ENCODE measurements at regions not wholly inside any gene's neighbourhood (a gene's known extent, or its start where the extent isn't known, plus 50 kb on each side); places are given as distances from the start of the nearest gene placed in this dataset.

- no peak overlapping the region for H3K4me3 Mint-ChIP-seq
- H3K36me3 Mint-ChIP-seq (ENCODE audit: low read depth) = no peaks in the 10 kb centered on the region
- H3K27me3 Mint-ChIP-seq = no peaks in the 10 kb centered on the region
- no peak overlapping the region for H3K27ac Mint-ChIP-seq
- no peak for ATAC-seq (replicated peaks)
- H3K4me1 Mint-ChIP-seq = no peaks in the 10 kb centered on the region
- H3K9me3 Mint-ChIP-seq = no peaks in the 10 kb centered on the region
These were observed 1258.1 kb upstream of the CDH6 start for GRCh38 chr5:29935371-29935770.

GRCh38 chr5:29930316-29930715 is 1263.2 kb upstream of the CDH6 start:
- Mint-ChIP-seq H3K9me3 (peaks cover 4% of the 10 kb centered on the region), H3K4me3 (no peak overlapping the region), H3K4me1 (no peaks in the 10 kb centered on the region), H3K27me3 (no peaks in the 10 kb centered on the region), H3K36me3 (ENCODE audit: low read depth) (no peaks in the 10 kb centered on the region), H3K27ac (no peak overlapping the region)
- ATAC-seq (replicated peaks) = no peak

GRCh38 chr5:29924107-29924506 is 1269.4 kb upstream of the CDH6 start:
- Mint-ChIP-seq H3K4me3 (no peak overlapping the region), H3K27ac (no peak overlapping the region), H3K4me1 (no peaks in the 10 kb centered on the region), H3K9me3 (peaks cover 15% of the 10 kb centered on the region), H3K36me3 (ENCODE audit: low read depth) (no peaks in the 10 kb centered on the region), H3K27me3 (no peaks in the 10 kb centered on the region)
- no peak for ATAC-seq (replicated peaks)

GRCh38 chr5:29905626-29906353 is 1287.7 kb upstream of the CDH6 start:
- Mint-ChIP-seq H3K4me3 (no peak overlapping the region), H3K27me3 (no peaks in the 10 kb centered on the region), H3K36me3 (ENCODE audit: low read depth) (no peaks in the 10 kb centered on the region), H3K9me3 (peaks cover 6% of the 10 kb centered on the region), H3K27ac (no peak overlapping the region), H3K4me1 (no peaks in the 10 kb centered on the region)
- no peak for ATAC-seq (replicated peaks)

GRCh38 chr5:29902859-29903258 is 1290.6 kb upstream of the CDH6 start:
- Mint-ChIP-seq H3K36me3 (ENCODE audit: low read depth) (no peaks in the 10 kb centered on the region), H3K9me3 (no peaks in the 10 kb centered on the region), H3K4me1 (no peaks in the 10 kb centered on the region), H3K4me3 (no peak overlapping the region), H3K27me3 (no peaks in the 10 kb centered on the region), H3K27ac (no peak overlapping the region)
- no peak for ATAC-seq (replicated peaks)

GRCh38 chr5:29899583-29899982 is 1293.9 kb upstream of the CDH6 start:
- Mint-ChIP-seq H3K4me1 (no peaks in the 10 kb centered on the region), H3K27ac (no peak overlapping the region), H3K36me3 (ENCODE audit: low read depth) (no peaks in the 10 kb centered on the region), H3K4me3 (no peak overlapping the region), H3K9me3 (peaks cover 8% of the 10 kb centered on the region), H3K27me3 (no peaks in the 10 kb centered on the region)
- ATAC-seq (replicated peaks) = no peak

- Mint-ChIP-seq H3K27ac (no peak overlapping the region), H3K4me1 (no peaks in the 10 kb centered on the region), H3K27me3 (no peaks in the 10 kb centered on the region), H3K4me3 (no peak overlapping the region), H3K9me3 (peaks cover 10% of the 10 kb centered on the region), H3K36me3 (ENCODE audit: low read depth) (no peaks in the 10 kb centered on the region)
- no peak for ATAC-seq (replicated peaks)
These were observed 1295.6 kb upstream of the CDH6 start for GRCh38 chr5:29897916-29898315.

GRCh38 chr5:29896646-29897045 is 1296.8 kb upstream of the CDH6 start:
- ATAC-seq (replicated peaks) = no peak
- H3K4me1 Mint-ChIP-seq = no peaks in the 10 kb centered on the region
- H3K27ac Mint-ChIP-seq = no peak overlapping the region
- no peak overlapping the region for H3K4me3 Mint-ChIP-seq
- H3K36me3 Mint-ChIP-seq (ENCODE audit: low read depth) = no peaks in the 10 kb centered on the region
- H3K27me3 Mint-ChIP-seq = no peaks in the 10 kb centered on the region
- H3K9me3 Mint-ChIP-seq = peaks cover 15% of the 10 kb centered on the region

- Mint-ChIP-seq H3K36me3 (ENCODE audit: low read depth) (no peaks in the 10 kb centered on the region), H3K27ac (no peak overlapping the region), H3K27me3 (no peaks in the 10 kb centered on the region), H3K4me1 (no peaks in the 10 kb centered on the region), H3K9me3 (peaks cover 15% of the 10 kb centered on the region), H3K4me3 (no peak overlapping the region)
- no peak for ATAC-seq (replicated peaks)
These were observed 1298.8 kb upstream of the CDH6 start for GRCh38 chr5:29894668-29895067.

GRCh38 chr5:29889051-29889450 is 1304.4 kb upstream of the CDH6 start:
- Mint-ChIP-seq H3K36me3 (ENCODE audit: low read depth) (no peaks in the 10 kb centered on the region), H3K4me1 (no peaks in the 10 kb centered on the region), H3K27ac (no peak overlapping the region), H3K4me3 (no peak overlapping the region), H3K9me3 (peaks cover 24% of the 10 kb centered on the region), H3K27me3 (no peaks in the 10 kb centered on the region)
- no peak for ATAC-seq (replicated peaks)

- no peak overlapping the region for H3K27ac Mint-ChIP-seq
- H3K36me3 Mint-ChIP-seq (ENCODE audit: low read depth) = no peaks in the 10 kb centered on the region
- H3K4me1 Mint-ChIP-seq = no peaks in the 10 kb centered on the region
- peaks cover 21% of the 10 kb centered on the region for H3K9me3 Mint-ChIP-seq
- H3K4me3 Mint-ChIP-seq = no peak overlapping the region
- H3K27me3 Mint-ChIP-seq = no peaks in the 10 kb centered on the region
- ATAC-seq (replicated peaks) = no peak
These were observed 1307.9 kb upstream of the CDH6 start for GRCh38 chr5:29885595-29885994.

- no peak overlapping the region for H3K4me3 Mint-ChIP-seq
- no peaks in the 10 kb centered on the region for H3K4me1 Mint-ChIP-seq
- ATAC-seq (replicated peaks) = no peak
- H3K27me3 Mint-ChIP-seq = no peaks in the 10 kb centered on the region
- H3K27ac Mint-ChIP-seq = no peak overlapping the region
- H3K9me3 Mint-ChIP-seq = peaks cover 16% of the 10 kb centered on the region
- H3K36me3 Mint-ChIP-seq (ENCODE audit: low read depth) = no peaks in the 10 kb centered on the region
These were observed 1311.5 kb upstream of the CDH6 start for GRCh38 chr5:29882036-29882435.

- ATAC-seq (replicated peaks) = no peak
- no peaks in the 10 kb centered on the region for H3K36me3 Mint-ChIP-seq (ENCODE audit: low read depth)
- H3K4me3 Mint-ChIP-seq = no peak overlapping the region
- H3K27me3 Mint-ChIP-seq = no peaks in the 10 kb centered on the region
- H3K9me3 Mint-ChIP-seq = peaks cover 15% of the 10 kb centered on the region
- no peak overlapping the region for H3K27ac Mint-ChIP-seq
- no peaks in the 10 kb centered on the region for H3K4me1 Mint-ChIP-seq
These were observed 1314.1 kb upstream of the CDH6 start for GRCh38 chr5:29879401-29879800.

GRCh38 chr5:29878599-29878998 is 1314.9 kb upstream of the CDH6 start:
- no peaks in the 10 kb centered on the region for H3K36me3 Mint-ChIP-seq (ENCODE audit: low read depth)
- no peaks in the 10 kb centered on the region for H3K27me3 Mint-ChIP-seq
- H3K4me1 Mint-ChIP-seq = no peaks in the 10 kb centered on the region
- ATAC-seq (replicated peaks) = no peak
- peaks cover 15% of the 10 kb centered on the region for H3K9me3 Mint-ChIP-seq
- H3K27ac Mint-ChIP-seq = no peak overlapping the region
- H3K4me3 Mint-ChIP-seq = no peak overlapping the region

- no peaks in the 10 kb centered on the region for H3K36me3 Mint-ChIP-seq (ENCODE audit: low read depth)
- H3K4me1 Mint-ChIP-seq = no peaks in the 10 kb centered on the region
- no peaks in the 10 kb centered on the region for H3K27me3 Mint-ChIP-seq
- H3K9me3 Mint-ChIP-seq = peaks cover 9% of the 10 kb centered on the region
- H3K4me3 Mint-ChIP-seq = no peak overlapping the region
- no peak for ATAC-seq (replicated peaks)
- no peak overlapping the region for H3K27ac Mint-ChIP-seq
These were observed 1326.3 kb upstream of the CDH6 start for GRCh38 chr5:29867155-29867554.

GRCh38 chr5:29853711-29854220 is 1339.7 kb upstream of the CDH6 start:
- no peak overlapping the region for H3K4me3 Mint-ChIP-seq
- H3K4me1 Mint-ChIP-seq = no peaks in the 10 kb centered on the region
- no peaks in the 10 kb centered on the region for H3K27me3 Mint-ChIP-seq
- no peak overlapping the region for H3K27ac Mint-ChIP-seq
- ATAC-seq (replicated peaks) = no peak
- peaks cover 13% of the 10 kb centered on the region for H3K9me3 Mint-ChIP-seq
- no peaks in the 10 kb centered on the region for H3K36me3 Mint-ChIP-seq (ENCODE audit: low read depth)
